Endodermal cell (in vitro differentiated cells): ENCODE measurements at regions not wholly inside any gene's neighbourhood (a gene's known extent, or its start where the extent isn't known, plus 50 kb on each side); places are given as distances from the start of the nearest gene placed in this dataset.

ENCODE experiments used
- DNase-seq: peaks from one replicate; pipeline ENCODE4 v3.0.0-alpha.2; 2017
- H3K27ac ChIP-seq: 2 replicates; pipeline ENCODE4 v1.5.1; 2013; ENCODE audit warnings: mild to moderate bottlenecking, low read depth, low read length, moderate library complexity
- H3K27me3 ChIP-seq: 2 replicates; pipeline ENCODE4 v1.6.1; 2013; ENCODE audit warnings: mild to moderate bottlenecking, low read length, moderate library complexity; ENCODE audit not compliant: insufficient read depth, control insufficient read depth, poor library complexity, severe bottlenecking
- H3K36me3 ChIP-seq: 2 replicates; pipeline ENCODE4 v1.7.0; 2013; ENCODE audit warnings: mild to moderate bottlenecking, low read length, moderate library complexity; ENCODE audit not compliant: control insufficient read depth, insufficient read depth
- H3K4me1 ChIP-seq: one replicate; pipeline ENCODE4 v1.7.0; 2013; ENCODE audit warnings: low read length; ENCODE audit not compliant: control insufficient read depth, insufficient read depth
- H3K4me3 ChIP-seq: 2 replicates; pipeline ENCODE4 v1.5.1; 2013; ENCODE audit warnings: mild to moderate bottlenecking, low read length, moderate library complexity
- H3K9ac ChIP-seq: 2 replicates; pipeline ENCODE4 v1.6.1; 2013; ENCODE audit warnings: mild to moderate bottlenecking, low read length, moderate library complexity; ENCODE audit not compliant: poor library complexity, severe bottlenecking; ENCODE audit errors: extremely low read depth
- H3K9me3 ChIP-seq: 2 replicates; pipeline ENCODE4 v1.6.1; 2013; ENCODE audit warnings: mild to moderate bottlenecking, low read length, moderate library complexity; ENCODE audit not compliant: control insufficient read depth
- H3K27ac Mint-ChIP-seq: 2 replicates; pipeline ENCODE4 v1.8.0; 2020; ENCODE audit warnings: mixed read lengths
- H3K27me3 Mint-ChIP-seq: 2 replicates; pipeline ENCODE4 v1.8.0; 2021; ENCODE audit warnings: mild to moderate bottlenecking, mixed read lengths; ENCODE audit not compliant: insufficient read depth
- H3K36me3 Mint-ChIP-seq: 2 replicates; pipeline ENCODE4 v1.8.0; 2020; ENCODE audit warnings: low read depth, mixed read lengths
- H3K4me1 Mint-ChIP-seq: 2 replicates; pipeline ENCODE4 v1.8.0; 2020; ENCODE audit warnings: mixed read lengths
- H3K4me3 Mint-ChIP-seq: 2 replicates; pipeline ENCODE4 v1.8.0; 2020; ENCODE audit warnings: mild to moderate bottlenecking, moderate library complexity, mixed read lengths
- H3K9me3 Mint-ChIP-seq: 2 replicates; pipeline ENCODE4 v1.8.0; 2020; ENCODE audit warnings: mild to moderate bottlenecking, mixed read lengths
- WGBS, 2 experiments: methylation state at CpG; one replicate each; pipeline versions ENCODE4 v1.1.5 to v1.1.7; 2013; ENCODE audit warnings: missing lambda C conversion rate in 2 of 2, mixed read lengths in 1 of 2; ENCODE audit not compliant: insufficient coverage in 1 of 2, insufficient read length in 1 of 2; 5-methylcytosine and 5-hydroxymethylcytosine counted together
- TF ChIP-seq, protein P1 (sequence below): fragments of 200-600 bp; sonication (generic); conservative IDR thresholded peaks from 2 replicates; pipeline ENCODE4 v1.5.0; 2021; ENCODE audit warnings: antibody characterized with exemption, mild to moderate bottlenecking

DNA sequence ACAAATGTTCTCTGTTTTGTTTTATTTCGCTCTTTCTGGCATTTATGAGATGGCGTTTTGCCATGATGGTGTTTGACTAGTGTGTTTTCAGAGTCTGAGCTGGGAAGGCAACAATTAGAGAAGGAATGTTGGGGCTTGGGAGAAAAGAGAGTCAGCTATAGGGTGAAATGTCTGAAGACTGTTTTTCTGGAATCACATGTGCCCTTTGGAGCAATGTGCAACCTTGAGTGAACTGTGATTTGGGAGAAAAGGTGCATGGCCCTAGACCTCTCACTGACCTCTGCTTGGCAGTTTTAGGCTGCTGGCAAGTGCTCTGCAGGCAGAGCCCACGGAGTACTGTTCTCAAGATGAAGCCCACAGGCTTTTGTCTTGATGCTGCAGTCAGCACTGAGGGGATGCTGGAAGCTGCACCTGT is 379.9 kb upstream of the PDE3A start:
- no peak for DNase-seq
- H3K27ac ChIP-seq: no peak overlapping the region
- Mint-ChIP-seq H3K27ac (no peak overlapping the region), H3K9me3 (no peaks in the 10 kb centered on the region), H3K27me3 (no peaks in the 10 kb centered on the region), H3K4me1 (peaks cover 2% of the 10 kb centered on the region), H3K36me3 (no peaks in the 10 kb centered on the region), H3K4me3 (no peak overlapping the region)
- no peaks in the 10 kb centered on the region for H3K36me3 ChIP-seq
- TF ChIP-seq, protein P1, sequence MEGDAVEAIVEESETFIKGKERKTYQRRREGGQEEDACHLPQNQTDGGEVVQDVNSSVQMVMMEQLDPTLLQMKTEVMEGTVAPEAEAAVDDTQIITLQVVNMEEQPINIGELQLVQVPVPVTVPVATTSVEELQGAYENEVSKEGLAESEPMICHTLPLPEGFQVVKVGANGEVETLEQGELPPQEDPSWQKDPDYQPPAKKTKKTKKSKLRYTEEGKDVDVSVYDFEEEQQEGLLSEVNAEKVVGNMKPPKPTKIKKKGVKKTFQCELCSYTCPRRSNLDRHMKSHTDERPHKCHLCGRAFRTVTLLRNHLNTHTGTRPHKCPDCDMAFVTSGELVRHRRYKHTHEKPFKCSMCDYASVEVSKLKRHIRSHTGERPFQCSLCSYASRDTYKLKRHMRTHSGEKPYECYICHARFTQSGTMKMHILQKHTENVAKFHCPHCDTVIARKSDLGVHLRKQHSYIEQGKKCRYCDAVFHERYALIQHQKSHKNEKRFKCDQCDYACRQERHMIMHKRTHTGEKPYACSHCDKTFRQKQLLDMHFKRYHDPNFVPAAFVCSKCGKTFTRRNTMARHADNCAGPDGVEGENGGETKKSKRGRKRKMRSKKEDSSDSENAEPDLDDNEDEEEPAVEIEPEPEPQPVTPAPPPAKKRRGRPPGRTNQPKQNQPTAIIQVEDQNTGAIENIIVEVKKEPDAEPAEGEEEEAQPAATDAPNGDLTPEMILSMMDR: no peak
- H3K4me1 ChIP-seq: no peaks in the 10 kb centered on the region
- H3K9me3 ChIP-seq: no peaks in the 10 kb centered on the region
- WGBS, 2 experiments: 89 to 92% methylated on average over 2 to 3 of the region's 3 CpGs
- no peak overlapping the region for H3K4me3 ChIP-seq
- H3K9ac ChIP-seq: no peak overlapping the region
- no peaks in the 10 kb centered on the region for H3K27me3 ChIP-seq

DNA sequence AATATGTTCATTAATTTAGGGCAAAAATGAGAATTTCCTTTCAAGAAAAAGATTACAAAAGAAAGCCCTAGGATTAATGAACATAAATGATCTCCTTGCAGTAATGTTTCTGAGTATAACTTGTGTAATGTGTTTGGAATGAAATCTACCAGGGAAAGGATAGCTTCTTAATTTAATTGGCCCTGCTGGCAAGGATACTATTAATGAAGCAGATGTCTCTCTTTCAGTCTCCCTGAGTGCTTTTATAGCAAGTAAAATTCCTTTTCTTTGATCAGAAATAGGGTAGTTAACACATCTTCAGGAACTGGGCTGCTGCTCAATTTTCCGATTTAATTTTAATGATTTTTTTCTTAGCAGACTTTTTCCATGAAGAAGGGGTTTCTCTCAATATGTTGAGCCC is 379.4 kb upstream of the PDE3A start:
- H3K36me3 ChIP-seq: no peaks in the 10 kb centered on the region
- no peaks in the 10 kb centered on the region for H3K27me3 Mint-ChIP-seq
- no peaks in the 10 kb centered on the region for H3K9me3 ChIP-seq
- H3K4me1 ChIP-seq: no peaks in the 10 kb centered on the region
- no peak overlapping the region for H3K27ac Mint-ChIP-seq
- no peak overlapping the region for H3K9ac ChIP-seq
- H3K4me3 Mint-ChIP-seq: no peak overlapping the region
- TF ChIP-seq, protein P1: no peak
- no peaks in the 10 kb centered on the region for H3K27me3 ChIP-seq
- DNase-seq: no peak
- H3K4me3 ChIP-seq: no peak overlapping the region
- H3K27ac ChIP-seq: no peak overlapping the region
- WGBS, 2 experiments: 87 to 100% methylated on average over 1 of the region's 1 CpG
- H3K36me3 Mint-ChIP-seq: no peaks in the 10 kb centered on the region
- no peaks in the 10 kb centered on the region for H3K9me3 Mint-ChIP-seq
- peaks cover 2% of the 10 kb centered on the region for H3K4me1 Mint-ChIP-seq

DNA sequence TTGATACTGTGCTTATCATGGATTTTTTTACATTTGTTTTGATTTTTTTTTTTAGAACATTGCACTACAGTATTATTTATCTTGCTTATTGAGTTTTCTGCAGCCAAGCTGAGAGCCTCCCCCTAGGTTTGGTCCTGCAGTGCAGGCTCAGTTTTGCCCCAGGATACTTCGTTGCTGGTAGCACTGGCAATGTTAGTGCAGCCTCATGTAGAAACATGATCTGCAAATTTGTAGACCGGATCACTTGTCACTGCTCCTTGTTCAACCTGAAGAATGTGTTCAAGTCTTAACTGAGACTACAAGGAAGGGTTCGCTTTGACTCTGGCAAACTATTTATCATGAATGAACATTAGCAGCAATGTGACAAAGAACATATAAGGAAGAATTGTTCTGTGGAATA is 377.2 kb upstream of the PDE3A start:
- Mint-ChIP-seq H3K27me3 (no peaks in the 10 kb centered on the region), H3K27ac (peak overlapping the region; percentile 65), H3K9me3 (no peaks in the 10 kb centered on the region), H3K4me3 (no peak overlapping the region), H3K4me1 (peaks cover 2% of the 10 kb centered on the region), H3K36me3 (no peaks in the 10 kb centered on the region)
- Histone ChIP-seq H3K9ac (no peak overlapping the region), H3K27ac (no peak overlapping the region), H3K9me3 (no peaks in the 10 kb centered on the region), H3K27me3 (no peaks in the 10 kb centered on the region), H3K4me1 (no peaks in the 10 kb centered on the region), H3K36me3 (no peaks in the 10 kb centered on the region), H3K4me3 (no peak overlapping the region)
- TF ChIP-seq, protein P1: no peak
- DNase-seq: no peak
- WGBS, 2 experiments: 88 to 98% methylated on average over 3 of the region's 3 CpGs
